ENCODE measurements at regions not wholly inside any gene's neighbourhood (a gene's known extent, or its start where the extent isn't known, plus 50 kb on each side); places are given as distances from the start of the nearest gene placed in this dataset.

GRCh38 chr13:88461272-88462009 lies 790.3 kb downstream of the SLITRK5 start:
- H3K27ac Mint-ChIP-seq, result peak overlapping the region; percentile 79
- ATAC-seq (peak; percentile 99), DNase-seq (ENCODE audit: low spot score) (peak; percentile 53)
- peaks cover 3% of the 10 kb centered on the region; the same call in 1 of the 2 replicates for H3K27me3 Mint-ChIP-seq (ENCODE audit: low read depth)
- peaks cover 21% of the 10 kb centered on the region for H3K36me3 Mint-ChIP-seq
- TF ChIP-seq FOXP1 (CRISPR knock-in tag; IDR thresholded peaks at IDR 0.05; ENCODE audit: borderline replicate concordance) (no peak), NR2C2 (CRISPR knock-in tag; IDR thresholded peaks at IDR 0.05) (no peak), FOXJ3 (CRISPR knock-in tag; IDR thresholded peaks at IDR 0.05; ENCODE audit: borderline replicate concordance) (peak; percentile 52; the same call in 1 of the 2 replicates), ZNF138 (CRISPR knock-in tag; conservative IDR thresholded peaks at IDR 0.05) (no peak), ZNF281 (CRISPR knock-in tag; IDR thresholded peaks at IDR 0.05) (peak; percentile 81; the same call in 1 of the 2 replicates), NFE2L1 (CRISPR knock-in tag; IDR thresholded peaks at IDR 0.05) (0 out of 2 replicates have a peak, but pooled peaks have one; percentile 33), TEAD1 (CRISPR knock-in tag; IDR thresholded peaks at IDR 0.05) (peak; percentile 67), PRRX2 (CRISPR knock-in tag; IDR thresholded peaks at IDR 0.05) (no peak), FOXK1 (CRISPR knock-in tag; IDR thresholded peaks at IDR 0.05) (peak; percentile 66; the same call in 1 of the 2 replicates), NR3C1 (CRISPR knock-in tag; conservative IDR thresholded peaks at IDR 0.05; ENCODE audit: low read depth) (no peak)
- CTCF ChIA-PET, result no interaction called here
- POLR2A ChIA-PET, result no interaction called here
- peaks cover 49% of the 10 kb centered on the region for H3K4me1 Mint-ChIP-seq
- peak overlapping the region; percentile 32 for H3K4me3 Mint-ChIP-seq
- peaks cover 13% of the 10 kb centered on the region for H3K9me3 Mint-ChIP-seq

- TF ChIP-seq NR1H2 (CRISPR knock-in tag; IDR thresholded peaks at IDR 0.05), result no peak
- no peak for TF ChIP-seq ZNF532 (CRISPR knock-in tag; IDR thresholded peaks at IDR 0.05; ENCODE audit: borderline replicate concordance)
- no peak for TF ChIP-seq FOXJ3 (CRISPR knock-in tag; IDR thresholded peaks at IDR 0.05; ENCODE audit: borderline replicate concordance)
- ATAC-seq, result no peak
- Mint-ChIP-seq H3K36me3 (peaks cover 16% of the 10 kb centered on the region), H3K27ac (no peak overlapping the region), H3K4me1 (peaks cover 40% of the 10 kb centered on the region), H3K4me3 (no peak overlapping the region), H3K9me3 (peaks cover 9% of the 10 kb centered on the region), H3K27me3 (ENCODE audit: low read depth) (peaks cover 3% of the 10 kb centered on the region; the same call in 1 of the 2 replicates)
- POLR2A ChIA-PET, result no interaction called here
- CTCF ChIA-PET, result no interaction called here
- DNase-seq (ENCODE audit: low spot score), result no peak
Observed at GRCh38 chr13:88464851-88465250, 793.7 kb downstream of the SLITRK5 start.

- Mint-ChIP-seq H3K4me3 (no peak overlapping the region), H3K4me1 (peaks cover 15% of the 10 kb centered on the region), H3K36me3 (peaks cover 4% of the 10 kb centered on the region), H3K27me3 (ENCODE audit: low read depth) (no peaks in the 10 kb centered on the region), H3K27ac (no peak overlapping the region), H3K9me3 (peaks cover 4% of the 10 kb centered on the region; the same call in 1 of the 2 replicates)
- no peak for DNase-seq (ENCODE audit: low spot score)
- POLR2A ChIA-PET, result no interaction called here
- ATAC-seq, result no peak
- CTCF ChIA-PET, result no interaction called here
- TF ChIP-seq NR3C1 (CRISPR knock-in tag; conservative IDR thresholded peaks at IDR 0.05; ENCODE audit: low read depth), result no peak
- TF ChIP-seq CBFB (CRISPR knock-in tag; IDR thresholded peaks at IDR 0.05; ENCODE audit: low read depth), result no peak
- no peak for TF ChIP-seq ZNF671 (CRISPR knock-in tag; IDR thresholded peaks at IDR 0.05)
- TF ChIP-seq ATF1 (CRISPR knock-in tag; IDR thresholded peaks at IDR 0.05), result no peak
- no peak for TF ChIP-seq ETV6 (CRISPR knock-in tag; IDR thresholded peaks at IDR 0.05)
- TF ChIP-seq ZNF263 (CRISPR knock-in tag; IDR thresholded peaks at IDR 0.05; ENCODE audit: low read depth), result no peak
Observed at GRCh38 chr13:88472316-88472715, 801.1 kb downstream of the SLITRK5 start.
